Activated T-cell treated with anti-CD3 and anti-CD28 coated beads for 4 hours (primary cell): ENCODE measurements at regions not wholly inside any gene's neighbourhood (a gene's known extent, or its start where the extent isn't known, plus 50 kb on each side); places are given as distances from the start of the nearest gene placed in this dataset.
"Not testable (repeated sequence)": the region's sequence is repeated elsewhere in the genome, so short reads cannot be mapped to it uniquely, and the experiment has no call there.

Experiments used
- DNase-seq: peaks from one replicate; pipeline ENCODE4 v3.0.0-alpha.2; 2020

- DNase-seq = no peak
Observed at GRCh38 chr16:55016515-55016914, 85.8 kb downstream of the IRX5 start.

- no peak for DNase-seq
Observed at GRCh38 chr16:55017321-55017720, 86.7 kb downstream of the IRX5 start.

DNA sequence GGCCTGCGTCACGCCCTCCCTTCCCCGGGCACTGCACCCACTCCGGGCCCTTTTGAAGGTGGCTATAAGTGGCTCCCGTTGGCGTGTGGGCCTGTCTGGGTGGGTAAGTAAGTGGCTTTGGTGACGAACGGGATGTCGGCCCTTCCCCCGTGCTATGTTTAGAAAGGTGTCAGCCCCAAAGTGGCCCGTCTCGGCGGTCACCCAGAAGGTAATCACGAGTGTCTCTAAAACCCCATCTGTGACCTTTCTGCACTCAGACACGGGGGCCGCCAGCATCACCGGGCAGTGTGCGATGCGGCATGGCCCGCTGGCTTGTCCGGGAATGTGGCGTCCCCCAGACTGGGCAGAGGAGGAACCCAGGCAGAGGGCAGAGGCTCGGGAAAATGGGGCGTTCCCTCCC, 88.2 kb downstream of the IRX5 start:
- no peak for DNase-seq

DNA sequence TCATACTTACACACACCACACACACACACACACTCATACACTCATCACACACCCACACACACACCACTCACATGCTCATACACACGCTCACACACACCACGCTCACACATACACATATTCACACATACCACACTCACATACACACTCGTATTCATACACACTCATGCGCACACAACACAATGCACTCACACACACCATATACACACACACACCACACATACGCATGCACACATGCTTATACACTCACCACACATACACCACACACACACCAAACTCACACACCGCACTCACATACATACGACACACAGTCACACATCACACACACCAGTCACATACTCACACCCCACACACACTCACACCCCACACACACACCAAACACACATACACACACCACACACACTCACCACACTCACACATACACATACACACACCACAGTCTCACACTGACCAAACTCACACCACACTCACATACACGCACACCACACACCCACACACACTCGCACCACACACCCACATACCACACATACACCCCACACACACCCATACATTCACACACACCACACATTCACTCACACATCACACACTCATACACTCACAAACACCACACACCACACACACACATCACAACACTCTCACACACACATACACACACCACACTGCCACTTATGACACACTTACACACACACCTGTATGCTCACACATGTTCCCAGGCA, 88.9 kb downstream of the IRX5 start:
- DNase-seq = no peak

GRCh38 chr16:55021595-55022475, 91.2 kb downstream of the IRX5 start:
- DNase-seq = no peak

- DNase-seq = not testable (repeated sequence)
Observed at GRCh38 chr16:55027260-55027659, 96.6 kb downstream of the IRX5 start.

DNA sequence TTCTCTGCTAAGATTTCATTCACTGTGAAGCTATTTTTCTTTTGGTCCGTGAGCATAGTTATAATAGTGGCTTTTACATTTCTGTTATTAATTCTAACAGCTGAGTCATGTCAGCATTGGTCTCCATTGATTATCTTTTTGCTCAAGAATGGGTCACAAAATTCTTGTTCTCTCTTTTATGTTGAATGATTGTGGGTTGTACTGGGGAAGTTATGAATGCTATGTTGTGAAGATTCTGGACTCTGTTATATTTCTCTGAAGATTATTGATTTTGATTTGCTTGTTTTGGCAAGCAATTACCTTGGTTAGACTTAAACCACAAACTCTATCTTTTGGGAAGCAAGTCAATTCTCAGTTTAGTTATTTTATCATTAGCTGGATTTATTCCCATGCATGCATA, 98.8 kb downstream of the IRX5 start:
- DNase-seq = no peak

GRCh38 chr16:55030944-55031343, 100.3 kb downstream of the IRX5 start:
- no peak for DNase-seq

- DNase-seq = no peak
Observed at GRCh38 chr16:55031481-55031880, 100.8 kb downstream of the IRX5 start.

- DNase-seq = no peak
Observed at GRCh38 chr16:55033225-55034156, 102.8 kb downstream of the IRX5 start.

DNA sequence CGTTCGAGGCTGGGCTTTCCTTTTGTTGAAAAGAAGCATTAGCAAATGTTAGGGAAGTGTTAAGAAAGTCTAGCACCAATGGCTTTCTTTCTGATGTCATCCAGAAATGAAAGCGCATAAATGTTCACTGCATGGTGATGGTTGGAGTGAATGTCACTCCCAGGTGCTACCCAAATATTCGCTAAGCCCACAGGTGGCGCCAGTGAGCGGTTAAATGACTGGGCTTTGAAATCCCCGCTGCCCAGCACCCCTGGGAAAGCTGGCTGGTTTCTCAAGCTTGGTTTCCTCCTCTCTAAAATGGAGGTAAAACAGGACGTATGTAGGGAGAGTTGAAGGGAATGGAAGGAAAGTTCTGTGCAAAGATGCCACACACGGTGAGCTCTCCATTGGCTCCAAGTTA, 104.4 kb downstream of the IRX5 start:
- no peak for DNase-seq

- DNase-seq = no peak
Observed at GRCh38 chr16:55035956-55036355, 105.3 kb downstream of the IRX5 start.

- no peak for DNase-seq
Observed at GRCh38 chr16:55036371-55036821, 105.7 kb downstream of the IRX5 start.

DNA sequence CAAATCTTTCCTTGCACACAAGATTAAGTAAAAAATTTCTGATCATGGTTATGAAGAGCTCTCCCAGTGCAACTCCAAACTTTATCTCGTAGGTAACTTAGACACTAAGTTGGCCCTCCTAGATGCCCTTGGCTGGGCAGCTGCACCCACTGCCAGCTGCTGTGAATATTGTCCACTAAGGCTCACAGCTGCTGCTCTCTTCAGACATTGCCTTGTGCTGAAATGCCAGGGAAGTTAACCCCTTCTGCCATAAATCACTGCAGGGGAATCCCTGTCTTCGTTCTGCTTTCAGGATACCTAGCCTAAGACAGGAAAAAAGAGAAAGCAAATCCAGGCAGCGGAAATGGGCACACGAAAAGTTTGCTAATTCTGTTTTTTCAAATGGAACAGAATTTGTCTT, 106.4 kb downstream of the IRX5 start:
- no peak for DNase-seq

GRCh38 chr16:55037966-55038365, 107.3 kb downstream of the IRX5 start:
- no peak for DNase-seq

DNA sequence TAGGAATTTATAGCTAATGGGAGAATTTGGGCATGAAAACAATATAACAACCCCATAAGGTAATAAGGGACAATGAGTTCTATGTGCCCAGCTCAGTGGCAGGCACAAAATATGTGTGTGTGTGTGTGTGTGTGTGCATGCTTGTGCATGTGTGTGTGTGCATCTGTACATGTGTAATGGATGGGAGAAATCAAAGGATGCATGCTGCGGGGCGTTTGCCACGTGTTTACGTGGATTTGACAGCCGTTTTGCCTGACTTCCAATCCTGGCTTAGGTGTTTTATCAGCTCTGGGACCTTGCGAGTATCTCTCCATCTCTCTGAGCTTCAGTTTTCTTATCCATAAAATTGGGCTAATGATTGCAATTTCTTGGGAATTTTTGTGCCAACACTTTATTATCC, 108.4 kb downstream of the IRX5 start:
- no peak for DNase-seq

DNA sequence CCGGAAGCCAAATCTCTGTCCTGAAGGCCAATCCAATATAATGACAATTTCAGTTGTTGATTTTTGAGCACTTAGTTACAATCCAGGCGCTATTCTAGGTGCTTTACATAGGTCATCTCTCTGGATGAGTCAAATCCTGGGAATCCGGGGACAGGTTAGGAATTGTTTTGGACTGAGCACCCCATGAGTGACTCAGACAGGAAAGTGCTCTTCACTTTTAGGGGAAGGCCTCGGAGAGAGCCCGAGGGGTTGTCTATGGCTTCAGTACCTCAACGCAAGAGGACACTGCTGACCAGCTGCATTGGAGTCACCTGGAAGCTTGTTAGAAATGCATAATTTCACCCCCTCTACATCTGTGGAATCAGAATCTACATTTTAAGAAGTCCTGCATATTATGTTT, 108.8 kb downstream of the IRX5 start:
- no peak for DNase-seq

- no peak for DNase-seq
Observed at GRCh38 chr16:55039931-55040330, 109.3 kb downstream of the IRX5 start.

DNA sequence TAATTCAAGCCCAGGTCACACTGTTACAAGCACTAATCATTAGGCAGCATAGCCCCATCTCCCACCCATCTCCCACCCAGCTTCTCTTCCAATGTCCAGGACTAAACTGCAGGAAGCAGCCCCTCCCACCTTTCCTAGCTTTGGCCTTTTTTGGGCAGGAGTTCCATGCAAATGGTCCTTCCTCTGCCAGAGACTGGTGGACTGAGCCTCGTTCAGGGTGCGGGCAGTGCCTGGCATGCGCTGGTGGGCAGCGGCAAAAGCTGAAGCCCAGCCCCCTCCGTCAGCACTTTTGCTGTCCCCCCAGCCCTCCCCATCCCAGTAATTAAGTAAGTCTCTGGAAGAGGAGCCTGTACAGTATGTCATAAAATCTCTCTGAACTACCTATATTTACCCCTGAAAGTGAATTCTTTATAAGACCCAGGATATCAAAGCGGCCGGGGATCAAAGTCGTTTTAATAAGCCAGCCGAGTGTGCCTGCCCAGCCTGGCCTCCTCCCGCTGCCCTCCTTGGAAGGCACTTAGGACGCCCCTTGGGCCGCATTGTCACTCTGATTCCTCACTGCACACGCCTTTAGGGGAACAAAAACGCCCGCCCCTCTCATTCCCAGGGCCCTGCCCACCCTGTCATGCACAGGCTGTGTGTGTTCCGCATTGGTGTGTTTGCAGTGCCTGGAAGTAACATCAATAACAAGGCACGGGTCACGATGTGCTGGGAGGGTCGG, 109.9 kb downstream of the IRX5 start:
- DNase-seq = no peak

- DNase-seq = no peak
Observed at GRCh38 chr16:55041540-55042234, 111.0 kb downstream of the IRX5 start.

DNA sequence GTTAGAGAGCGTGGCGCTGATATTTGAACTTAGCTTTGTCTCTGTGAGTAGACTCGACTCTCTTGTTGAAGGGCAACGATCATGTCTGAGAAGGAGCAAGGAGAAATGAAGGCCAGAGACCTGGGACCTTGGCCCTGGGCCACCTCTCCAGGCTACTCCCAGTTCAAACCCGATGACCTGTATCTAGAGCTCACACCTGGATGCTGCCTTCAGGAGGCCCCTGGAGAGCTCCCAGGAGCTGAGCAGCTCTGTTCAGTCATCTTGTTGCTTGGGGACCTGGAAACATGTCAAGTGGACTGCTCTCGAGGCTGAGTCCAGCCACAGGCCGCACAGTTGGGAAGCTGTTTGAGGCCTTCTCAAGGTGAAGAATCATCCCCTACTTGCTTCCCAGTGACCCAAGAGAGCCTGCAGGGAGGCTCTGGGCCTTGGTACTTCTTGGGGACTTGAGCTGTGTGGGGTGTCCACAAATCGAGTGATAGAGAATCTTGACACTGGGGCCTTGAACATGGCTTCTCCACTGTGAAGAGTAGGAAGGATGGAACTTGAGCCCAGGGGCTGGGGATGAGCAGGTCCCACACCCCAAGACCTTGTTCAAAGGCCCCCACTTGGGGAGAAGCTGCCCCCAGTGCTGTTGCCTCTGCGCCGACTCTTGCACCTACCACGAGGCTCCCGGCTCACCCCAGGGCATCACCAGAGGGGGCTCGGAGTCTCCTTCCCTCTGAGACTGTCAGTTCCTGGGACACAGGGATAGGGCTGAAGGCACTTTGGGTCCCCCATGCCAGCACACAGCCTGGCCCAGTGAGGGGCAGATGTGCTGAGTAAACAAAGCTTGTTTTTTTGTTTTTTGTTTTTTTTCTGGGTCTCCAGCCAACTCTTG, 112.1 kb downstream of the IRX5 start:
- DNase-seq = no peak
